Panc1 (cell line): ENCODE measurements at regions not wholly inside any gene's neighbourhood (a gene's known extent, or its start where the extent isn't known, plus 50 kb on each side); places are given as distances from the start of the nearest gene placed in this dataset.

Experiments
- ATAC-seq: fragments of 200-7000 bp; cut with Tn5 transposase; 2 replicates; pipeline ENCODE4 v1.9.1; 2020; ENCODE audit warnings: mild to moderate bottlenecking, moderate library complexity
- BruUV-seq: library from RNA; stranded (reverse); fragments of 400-500 nt; replicated peaks from 2 replicates; lab custom pipeline; 2021; lab: Mats Ljungman, UMichigan
- CTCF ChIA-PET: fragments of 300-600 bp; sonication (Branson Sonifier 250); formaldehyde crosslinking; loops from one replicate; lab custom pipeline; 2022; ENCODE audit warnings: antibody characterized with exemption; lab: Charles Lee
- POLR2A ChIA-PET: fragments of 300-600 bp; sonication (Branson Sonifier 250); formaldehyde crosslinking; loops from one replicate; lab custom pipeline; 2022; ENCODE audit warnings: antibody characterized with exemption; lab: Charles Lee
- DNase-seq: peaks from one replicate; pipeline ENCODE4 v3.0.0-alpha.2; 2010; ENCODE audit warnings: low read depth, low spot score
- H3K27ac ChIP-seq: 2 replicates; pipeline ENCODE4 v1.5.1; 2011; ENCODE audit warnings: mild to moderate bottlenecking, low read length, inconsistent platforms
- H3K27me3 ChIP-seq: fragments of 200-500 bp; sonication (Bioruptor generic); 2 replicates; pipeline ENCODE4 v1.6.0; 2014; ENCODE audit warnings: low read length, inconsistent platforms; ENCODE audit not compliant: control insufficient read depth, insufficient read depth
- H3K36me3 ChIP-seq: fragments of 200-500 bp; sonication (Bioruptor generic); 2 replicates; pipeline ENCODE4 v1.5.1; 2014; ENCODE audit warnings: inconsistent platforms, mild to moderate bottlenecking, low read length, moderate library complexity; ENCODE audit not compliant: control insufficient read depth, insufficient read depth
- H3K4me1 ChIP-seq: 2 replicates; pipeline ENCODE4 v1.5.1; 2011; ENCODE audit warnings: inconsistent platforms, mild to moderate bottlenecking, low read length, moderate library complexity; ENCODE audit not compliant: control insufficient read depth, insufficient read depth
- H3K4me3 ChIP-seq, 2 experiments: 2 replicates each; pipeline ENCODE4 v1.5.1; 2011 to 2012; ENCODE audit warnings: low read depth in 2 of 2, low read length in 2 of 2, mild to moderate bottlenecking in 2 of 2, inconsistent platforms in 1 of 2, moderate library complexity in 1 of 2
- H3K9me3 ChIP-seq: fragments of 200-500 bp; sonication (Bioruptor generic); 2 replicates; pipeline ENCODE4 v1.5.1; 2014; ENCODE audit warnings: low read depth, mild to moderate bottlenecking, inconsistent platforms, low read length, moderate library complexity; ENCODE audit not compliant: control insufficient read depth, insufficient read depth
- POLR2AphosphoS5 ChIP-seq: IDR thresholded peaks from 2 replicates; pipeline ENCODE4 v1.6.1; 2012; ENCODE audit warnings: mild to moderate bottlenecking, low read depth, low read length, moderate library complexity
- SIN3A ChIP-seq: IDR thresholded peaks from 2 replicates; pipeline ENCODE4 v1.6.1; 2012; ENCODE audit warnings: low read depth, mild to moderate bottlenecking, low read length, moderate library complexity, borderline replicate concordance; ENCODE audit not compliant: insufficient read depth
- TCF7L2 ChIP-seq: IDR thresholded peaks from 2 replicates; pipeline ENCODE4 v1.6.1; 2011; ENCODE audit warnings: mild to moderate bottlenecking, low read depth, low read length, inconsistent platforms
- in situ Hi-C: cut with HindIII; loops from 2 replicates; pipeline ENCODE4 v1.10.0; 2016; ENCODE audit warnings: low sequenced_read_pairs, low pct_unique_long_range_greater_than_20kb
- intact Hi-C: fragments of 100-400 bp; cut with micrococcal nuclease; formaldehyde crosslinking; loops from one replicate; pipeline ENCODE4 v1.10.0; 2022; ENCODE audit not compliant: unreplicated experiment
- TF ChIP-seq, protein P1 (sequence below), 2 experiments: IDR thresholded peaks; 2 replicates each; pipeline ENCODE4 v1.6.1; 2011 to 2012; ENCODE audit warnings: low read depth in 2 of 2, control low read depth in 1 of 2, low read length in 1 of 2, mild to moderate bottlenecking in 1 of 2, moderate library complexity in 1 of 2; ENCODE audit not compliant: insufficient read depth in 1 of 2
- TF ChIP-seq, protein P2 (sequence below): fragments of 450-650 bp; IDR thresholded peaks from 2 replicates; pipeline ENCODE4 v1.5.1; 2017; ENCODE audit warnings: mild to moderate bottlenecking

DNA sequence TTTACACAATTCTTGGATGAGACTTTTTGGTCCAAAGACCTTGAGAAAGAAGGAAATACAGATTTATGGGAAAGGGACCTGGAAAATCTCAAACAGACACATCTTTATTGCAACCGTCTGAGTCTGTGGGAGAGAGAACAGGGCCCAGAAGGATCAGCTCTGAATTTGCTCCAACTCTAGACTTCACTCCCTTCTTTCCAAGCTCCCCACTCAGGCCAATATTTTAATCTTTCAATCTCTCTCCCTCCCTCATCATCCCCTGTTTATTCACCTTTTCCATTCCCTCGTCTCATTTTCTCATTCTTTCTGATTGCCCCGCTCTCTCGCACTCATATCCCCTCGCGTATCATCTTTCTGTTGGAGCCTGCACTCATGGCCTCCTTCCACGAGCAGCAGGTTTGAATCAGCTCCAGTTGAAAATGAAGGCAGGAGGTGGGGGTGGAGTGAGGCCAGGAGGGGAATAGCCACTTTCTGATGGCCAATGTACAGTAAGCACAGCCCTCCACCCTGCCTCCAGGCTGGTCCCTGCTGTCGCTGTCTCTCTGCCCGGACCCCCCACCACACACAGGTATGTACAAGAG, 63.6 kb upstream of the BOC start:
- ATAC-seq (no peak), DNase-seq (no peak)
- ChIA-PET CTCF (no interaction called here), POLR2A (no interaction called here)
- BruUV-seq: no TSS peak
- TF ChIP-seq POLR2AphosphoS5 (no peak), TCF7L2 (no peak), SIN3A (no peak)
- TF ChIP-seq, protein P1, sequence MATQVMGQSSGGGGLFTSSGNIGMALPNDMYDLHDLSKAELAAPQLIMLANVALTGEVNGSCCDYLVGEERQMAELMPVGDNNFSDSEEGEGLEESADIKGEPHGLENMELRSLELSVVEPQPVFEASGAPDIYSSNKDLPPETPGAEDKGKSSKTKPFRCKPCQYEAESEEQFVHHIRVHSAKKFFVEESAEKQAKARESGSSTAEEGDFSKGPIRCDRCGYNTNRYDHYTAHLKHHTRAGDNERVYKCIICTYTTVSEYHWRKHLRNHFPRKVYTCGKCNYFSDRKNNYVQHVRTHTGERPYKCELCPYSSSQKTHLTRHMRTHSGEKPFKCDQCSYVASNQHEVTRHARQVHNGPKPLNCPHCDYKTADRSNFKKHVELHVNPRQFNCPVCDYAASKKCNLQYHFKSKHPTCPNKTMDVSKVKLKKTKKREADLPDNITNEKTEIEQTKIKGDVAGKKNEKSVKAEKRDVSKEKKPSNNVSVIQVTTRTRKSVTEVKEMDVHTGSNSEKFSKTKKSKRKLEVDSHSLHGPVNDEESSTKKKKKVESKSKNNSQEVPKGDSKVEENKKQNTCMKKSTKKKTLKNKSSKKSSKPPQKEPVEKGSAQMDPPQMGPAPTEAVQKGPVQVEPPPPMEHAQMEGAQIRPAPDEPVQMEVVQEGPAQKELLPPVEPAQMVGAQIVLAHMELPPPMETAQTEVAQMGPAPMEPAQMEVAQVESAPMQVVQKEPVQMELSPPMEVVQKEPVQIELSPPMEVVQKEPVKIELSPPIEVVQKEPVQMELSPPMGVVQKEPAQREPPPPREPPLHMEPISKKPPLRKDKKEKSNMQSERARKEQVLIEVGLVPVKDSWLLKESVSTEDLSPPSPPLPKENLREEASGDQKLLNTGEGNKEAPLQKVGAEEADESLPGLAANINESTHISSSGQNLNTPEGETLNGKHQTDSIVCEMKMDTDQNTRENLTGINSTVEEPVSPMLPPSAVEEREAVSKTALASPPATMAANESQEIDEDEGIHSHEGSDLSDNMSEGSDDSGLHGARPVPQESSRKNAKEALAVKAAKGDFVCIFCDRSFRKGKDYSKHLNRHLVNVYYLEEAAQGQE (IDR thresholded peaks at IDR 0.05; ENCODE audit: insufficient read depth in 1 of 2, low read depth in 2 of 2, low read length in 1 of 2): no peak
- TF ChIP-seq, protein P2, sequence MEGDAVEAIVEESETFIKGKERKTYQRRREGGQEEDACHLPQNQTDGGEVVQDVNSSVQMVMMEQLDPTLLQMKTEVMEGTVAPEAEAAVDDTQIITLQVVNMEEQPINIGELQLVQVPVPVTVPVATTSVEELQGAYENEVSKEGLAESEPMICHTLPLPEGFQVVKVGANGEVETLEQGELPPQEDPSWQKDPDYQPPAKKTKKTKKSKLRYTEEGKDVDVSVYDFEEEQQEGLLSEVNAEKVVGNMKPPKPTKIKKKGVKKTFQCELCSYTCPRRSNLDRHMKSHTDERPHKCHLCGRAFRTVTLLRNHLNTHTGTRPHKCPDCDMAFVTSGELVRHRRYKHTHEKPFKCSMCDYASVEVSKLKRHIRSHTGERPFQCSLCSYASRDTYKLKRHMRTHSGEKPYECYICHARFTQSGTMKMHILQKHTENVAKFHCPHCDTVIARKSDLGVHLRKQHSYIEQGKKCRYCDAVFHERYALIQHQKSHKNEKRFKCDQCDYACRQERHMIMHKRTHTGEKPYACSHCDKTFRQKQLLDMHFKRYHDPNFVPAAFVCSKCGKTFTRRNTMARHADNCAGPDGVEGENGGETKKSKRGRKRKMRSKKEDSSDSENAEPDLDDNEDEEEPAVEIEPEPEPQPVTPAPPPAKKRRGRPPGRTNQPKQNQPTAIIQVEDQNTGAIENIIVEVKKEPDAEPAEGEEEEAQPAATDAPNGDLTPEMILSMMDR: no peak
- peaks cover 12% of the 10 kb centered on the region for H3K27me3 ChIP-seq
- H3K4me3 ChIP-seq: no peak overlapping the region
- in situ Hi-C loops: no loop called here
- no peaks in the 10 kb centered on the region for H3K36me3 ChIP-seq
- no peak overlapping the region for H3K27ac ChIP-seq
- no peaks in the 10 kb centered on the region for H3K4me1 ChIP-seq
- intact Hi-C loops: no loop called here
- H3K9me3 ChIP-seq: no peaks in the 10 kb centered on the region

DNA sequence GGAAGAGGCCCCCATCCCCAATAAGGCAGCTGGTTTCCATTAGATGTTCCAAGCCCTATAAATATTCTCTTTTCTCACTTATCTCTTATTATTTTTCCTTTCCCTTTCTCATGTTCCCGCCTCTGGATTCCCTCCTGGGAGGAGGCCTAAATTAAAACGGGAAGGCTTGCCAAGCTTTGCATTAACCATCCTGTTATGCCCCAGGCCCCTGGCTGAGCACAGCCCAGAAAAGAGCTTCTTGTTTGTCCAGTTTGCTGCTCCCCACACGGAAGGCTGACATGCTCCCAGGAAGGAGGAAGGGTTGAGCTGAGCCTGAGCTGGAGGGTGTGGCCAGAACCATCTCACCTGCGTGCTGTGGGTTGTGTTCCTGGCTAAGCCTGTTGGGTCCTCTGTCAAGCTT, 63.1 kb upstream of the BOC start:
- BruUV-seq: no TSS peak
- POLR2A ChIA-PET: no interaction called here
- Histone ChIP-seq H3K9me3 (no peaks in the 10 kb centered on the region), H3K36me3 (no peaks in the 10 kb centered on the region), H3K4me3 (no peak overlapping the region), H3K27me3 (peaks cover 12% of the 10 kb centered on the region), H3K4me1 (no peaks in the 10 kb centered on the region), H3K27ac (no peak overlapping the region)
- TF ChIP-seq SIN3A: no peak
- TF ChIP-seq, protein P1 (IDR thresholded peaks at IDR 0.05; ENCODE audit: insufficient read depth in 1 of 2, low read depth in 2 of 2, low read length in 1 of 2): no peak
- no peak for TF ChIP-seq POLR2AphosphoS5
- TF ChIP-seq, protein P2: no peak
- TF ChIP-seq TCF7L2: no peak
- ATAC-seq: no peak
- DNase-seq: no peak
- CTCF ChIA-PET: no interaction called here
- in situ Hi-C loops: no loop called here
- intact Hi-C loops: no loop called here
